ENCODE measurements at regions not wholly inside any gene's neighbourhood (a gene's known extent, or its start where the extent isn't known, plus 50 kb on each side); places are given as distances from the start of the nearest gene placed in this dataset.

DNA sequence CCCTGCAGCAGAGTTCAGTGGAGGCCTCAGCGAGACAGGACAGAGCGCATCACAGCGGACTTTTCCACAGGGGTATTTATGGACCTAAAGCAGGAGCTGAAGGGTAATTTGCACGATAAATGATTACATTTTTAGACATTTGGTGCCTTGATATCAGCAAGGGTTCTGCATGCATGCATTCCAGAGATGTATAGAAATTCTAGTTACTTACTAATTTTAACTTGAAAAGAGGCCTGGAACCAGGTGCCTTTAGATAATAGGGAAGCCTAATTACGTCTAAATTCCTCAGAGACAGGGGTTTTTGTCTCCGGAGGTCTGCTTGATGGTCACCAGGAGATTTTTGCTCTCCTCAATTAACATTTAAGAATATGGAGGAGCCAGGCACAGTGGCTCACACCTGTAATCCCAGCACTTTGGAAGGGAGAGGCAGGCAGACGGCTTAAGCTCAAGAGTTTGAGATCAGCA, 79.8 kb upstream of the MFGE8 start:
- TF ChIP-seq, protein P1, sequence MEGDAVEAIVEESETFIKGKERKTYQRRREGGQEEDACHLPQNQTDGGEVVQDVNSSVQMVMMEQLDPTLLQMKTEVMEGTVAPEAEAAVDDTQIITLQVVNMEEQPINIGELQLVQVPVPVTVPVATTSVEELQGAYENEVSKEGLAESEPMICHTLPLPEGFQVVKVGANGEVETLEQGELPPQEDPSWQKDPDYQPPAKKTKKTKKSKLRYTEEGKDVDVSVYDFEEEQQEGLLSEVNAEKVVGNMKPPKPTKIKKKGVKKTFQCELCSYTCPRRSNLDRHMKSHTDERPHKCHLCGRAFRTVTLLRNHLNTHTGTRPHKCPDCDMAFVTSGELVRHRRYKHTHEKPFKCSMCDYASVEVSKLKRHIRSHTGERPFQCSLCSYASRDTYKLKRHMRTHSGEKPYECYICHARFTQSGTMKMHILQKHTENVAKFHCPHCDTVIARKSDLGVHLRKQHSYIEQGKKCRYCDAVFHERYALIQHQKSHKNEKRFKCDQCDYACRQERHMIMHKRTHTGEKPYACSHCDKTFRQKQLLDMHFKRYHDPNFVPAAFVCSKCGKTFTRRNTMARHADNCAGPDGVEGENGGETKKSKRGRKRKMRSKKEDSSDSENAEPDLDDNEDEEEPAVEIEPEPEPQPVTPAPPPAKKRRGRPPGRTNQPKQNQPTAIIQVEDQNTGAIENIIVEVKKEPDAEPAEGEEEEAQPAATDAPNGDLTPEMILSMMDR (IDR thresholded peaks at IDR 0.05) = no peak
- no peak for TF ChIP-seq ZFX (IDR thresholded peaks at IDR 0.05; ENCODE audit: borderline replicate concordance)
